ENCODE measurements at regions not wholly inside any gene's neighbourhood (a gene's known extent, or its start where the extent isn't known, plus 50 kb on each side); places are given as distances from the start of the nearest gene placed in this dataset.
"Not testable (repeated sequence)": the region's sequence is repeated elsewhere in the genome, so short reads cannot be mapped to it uniquely, and the experiment has no call there.

DNA sequence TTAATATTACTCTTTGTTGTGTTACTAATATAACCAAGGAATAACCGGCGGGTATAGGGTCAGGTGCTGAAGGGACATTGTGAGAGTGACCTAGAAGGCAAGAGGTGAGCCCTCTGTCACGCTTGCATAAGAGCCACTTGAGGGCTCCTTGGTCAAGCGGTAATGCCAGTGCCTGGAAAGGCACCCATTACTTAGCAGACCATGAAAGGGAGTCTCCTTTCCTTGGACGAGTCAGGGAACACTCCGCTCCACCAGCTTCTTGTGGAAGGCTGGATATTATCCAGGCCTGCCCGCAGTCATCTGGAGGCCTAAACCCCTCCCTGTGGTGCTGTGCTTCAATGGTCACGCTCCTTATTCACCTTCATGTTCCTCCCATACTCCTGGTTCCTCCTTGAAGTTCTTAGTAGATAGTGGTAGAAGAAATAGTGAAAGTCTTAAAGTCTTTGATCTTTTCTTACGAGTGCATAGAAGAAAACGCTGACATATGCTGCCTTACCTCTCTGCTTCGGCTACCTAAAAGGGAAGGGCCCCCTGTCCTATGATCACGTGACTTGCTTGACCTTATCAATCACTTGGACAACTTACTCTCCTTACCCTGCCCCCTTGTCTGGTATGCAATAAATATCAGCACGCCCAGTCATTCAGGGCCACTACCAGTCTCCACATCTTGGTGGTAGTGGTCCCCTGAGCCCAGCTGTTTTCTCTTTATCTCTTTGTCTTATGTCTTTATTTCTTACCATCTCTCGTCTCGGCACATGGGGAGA is 59.6 kb upstream of the DMRTB1 start:
- H3K23ac ChIP-seq (ENCODE audit: low read depth, low read length); H3K36me3 ChIP-seq (ENCODE audit: control insufficient read depth, insufficient read depth, low read length); H4K5ac ChIP-seq (ENCODE audit: low read depth, low read length); H4K20me1 ChIP-seq (ENCODE audit: insufficient read depth, low read length); H2BK20ac ChIP-seq (ENCODE audit: low read depth, low read length); H2BK5ac ChIP-seq (ENCODE audit: low read depth, low read length, poor library complexity, severe bottlenecking); DNase-seq; H4K91ac ChIP-seq (ENCODE audit: insufficient read depth, low read depth, low read length); H3K9ac ChIP-seq (ENCODE audit: low read depth, low read length); H3K56ac ChIP-seq (ENCODE audit: extremely low read depth, insufficient read depth, low read length); H3K4me2 ChIP-seq (ENCODE audit: low read depth, low read length); H3K79me1 ChIP-seq (ENCODE audit: low read depth in 1 of 2, low read length in 2 of 2); H3K9me3 ChIP-seq (ENCODE audit: control insufficient read depth, insufficient read depth, low read length); H3K9me1 ChIP-seq (ENCODE audit: insufficient read depth, low read length); dilution Hi-C loops (cut with HindIII; ENCODE audit: low sequenced_read_pairs, unreplicated experiment); H3K27ac ChIP-seq (ENCODE audit: insufficient read depth, low read length); H3K4me1 ChIP-seq (ENCODE audit: control insufficient read depth, insufficient read depth, low read length); H2BK120ac ChIP-seq (ENCODE audit: low read depth, low read length); H3K14ac ChIP-seq (replicated peaks; ENCODE audit: low read depth, low read length); CTCF ChIA-PET; H4K8ac ChIP-seq (ENCODE audit: low read depth in 2 of 2, low read length in 2 of 2); ATAC-seq (ENCODE audit: low read depth); POLR2A ChIA-PET (ENCODE audit: unreplicated experiment); in situ Hi-C loops (cut with MboI; ENCODE audit: low sequenced_read_pairs); H3K4me3 ChIP-seq (ENCODE audit: insufficient read depth, low read depth, low read length); BruUV-seq (replicated peaks); H2BK15ac ChIP-seq (ENCODE audit: low read depth, low read length); intact Hi-C loops (cut with micrococcal nuclease); H2AFZ ChIP-seq (replicated peaks; ENCODE audit: low read length, poor library complexity); H2AK5ac ChIP-seq (ENCODE audit: low read depth, low read length); H3K4ac ChIP-seq (ENCODE audit: low read depth, low read length); H2AK9ac ChIP-seq (replicated peaks; ENCODE audit: low read depth, low read length, poor library complexity); H3K18ac ChIP-seq (ENCODE audit: low read depth, low read length): not testable (repeated sequence)
- WGBS, 2 experiments (ENCODE audit: extremely low coverage in 2 of 2, insufficient read length in 1 of 2) = 65% methylated on average over 4 of the region's 15 CpGs; no CpG with 5 or more reads in 1 of the 2 experiments
- peaks cover 50% of the 10 kb centered on the region for H3K27me3 ChIP-seq (ENCODE audit: control insufficient read depth, insufficient read depth, low read length)

All from IMR-90 (cell line).